Endodermal cell (in vitro differentiated cells): ENCODE measurements at regions not wholly inside any gene's neighbourhood (a gene's known extent, or its start where the extent isn't known, plus 50 kb on each side); places are given as distances from the start of the nearest gene placed in this dataset.

ENCODE experiments used
- DNase-seq: peaks from one replicate; pipeline ENCODE4 v3.0.0-alpha.2; 2017
- H3K27ac ChIP-seq: 2 replicates; pipeline ENCODE4 v1.5.1; 2013; ENCODE audit warnings: mild to moderate bottlenecking, low read depth, low read length, moderate library complexity
- H3K27me3 ChIP-seq: 2 replicates; pipeline ENCODE4 v1.6.1; 2013; ENCODE audit warnings: mild to moderate bottlenecking, low read length, moderate library complexity; ENCODE audit not compliant: insufficient read depth, control insufficient read depth, poor library complexity, severe bottlenecking
- H3K36me3 ChIP-seq: 2 replicates; pipeline ENCODE4 v1.7.0; 2013; ENCODE audit warnings: mild to moderate bottlenecking, low read length, moderate library complexity; ENCODE audit not compliant: control insufficient read depth, insufficient read depth
- H3K4me1 ChIP-seq: one replicate; pipeline ENCODE4 v1.7.0; 2013; ENCODE audit warnings: low read length; ENCODE audit not compliant: control insufficient read depth, insufficient read depth
- H3K4me3 ChIP-seq: 2 replicates; pipeline ENCODE4 v1.5.1; 2013; ENCODE audit warnings: mild to moderate bottlenecking, low read length, moderate library complexity
- H3K9ac ChIP-seq: 2 replicates; pipeline ENCODE4 v1.6.1; 2013; ENCODE audit warnings: mild to moderate bottlenecking, low read length, moderate library complexity; ENCODE audit not compliant: poor library complexity, severe bottlenecking; ENCODE audit errors: extremely low read depth
- H3K9me3 ChIP-seq: 2 replicates; pipeline ENCODE4 v1.6.1; 2013; ENCODE audit warnings: mild to moderate bottlenecking, low read length, moderate library complexity; ENCODE audit not compliant: control insufficient read depth
- H3K27ac Mint-ChIP-seq: 2 replicates; pipeline ENCODE4 v1.8.0; 2020; ENCODE audit warnings: mixed read lengths
- H3K27me3 Mint-ChIP-seq: 2 replicates; pipeline ENCODE4 v1.8.0; 2021; ENCODE audit warnings: mild to moderate bottlenecking, mixed read lengths; ENCODE audit not compliant: insufficient read depth
- H3K36me3 Mint-ChIP-seq: 2 replicates; pipeline ENCODE4 v1.8.0; 2020; ENCODE audit warnings: low read depth, mixed read lengths
- H3K4me1 Mint-ChIP-seq: 2 replicates; pipeline ENCODE4 v1.8.0; 2020; ENCODE audit warnings: mixed read lengths
- H3K4me3 Mint-ChIP-seq: 2 replicates; pipeline ENCODE4 v1.8.0; 2020; ENCODE audit warnings: mild to moderate bottlenecking, moderate library complexity, mixed read lengths
- H3K9me3 Mint-ChIP-seq: 2 replicates; pipeline ENCODE4 v1.8.0; 2020; ENCODE audit warnings: mild to moderate bottlenecking, mixed read lengths
- CTCF ChIP-seq: fragments of 200-600 bp; sonication (generic); conservative IDR thresholded peaks from 2 replicates; pipeline ENCODE4 v1.5.0; 2021; ENCODE audit warnings: antibody characterized with exemption, mild to moderate bottlenecking
- WGBS, 2 experiments: methylation state at CpG; one replicate each; pipeline versions ENCODE4 v1.1.5 to v1.1.7; 2013; ENCODE audit warnings: missing lambda C conversion rate in 2 of 2, mixed read lengths in 1 of 2; ENCODE audit not compliant: insufficient coverage in 1 of 2, insufficient read length in 1 of 2; 5-methylcytosine and 5-hydroxymethylcytosine counted together

- Mint-ChIP-seq H3K27me3 (no peaks in the 10 kb centered on the region), H3K4me1 (no peaks in the 10 kb centered on the region), H3K4me3 (no peak overlapping the region), H3K27ac (no peak overlapping the region), H3K9me3 (no peaks in the 10 kb centered on the region), H3K36me3 (no peaks in the 10 kb centered on the region)
- DNase-seq: no peak
- Histone ChIP-seq H3K4me1 (no peaks in the 10 kb centered on the region), H3K27me3 (no peaks in the 10 kb centered on the region), H3K36me3 (no peaks in the 10 kb centered on the region), H3K9me3 (no peaks in the 10 kb centered on the region), H3K4me3 (no peak overlapping the region), H3K27ac (no peak overlapping the region), H3K9ac (no peak overlapping the region)
- TF ChIP-seq CTCF: no peak
These were observed 70.1 kb upstream of the MAN2A1 start for GRCh38 chr5:109619606-109620005.

GRCh38 chr5:109619021-109619460 lies 70.7 kb upstream of the MAN2A1 start:
- Mint-ChIP-seq H3K36me3 (no peaks in the 10 kb centered on the region), H3K4me3 (no peak overlapping the region), H3K9me3 (no peaks in the 10 kb centered on the region), H3K4me1 (no peaks in the 10 kb centered on the region), H3K27me3 (no peaks in the 10 kb centered on the region), H3K27ac (no peak overlapping the region)
- H3K9me3 ChIP-seq: no peaks in the 10 kb centered on the region
- no peak overlapping the region for H3K27ac ChIP-seq
- no peak for DNase-seq
- no peaks in the 10 kb centered on the region for H3K27me3 ChIP-seq
- no peak overlapping the region for H3K9ac ChIP-seq
- H3K36me3 ChIP-seq: no peaks in the 10 kb centered on the region
- H3K4me1 ChIP-seq: no peaks in the 10 kb centered on the region
- 92 to 100% methylated on average over 1 to 3 of the region's 3 CpGs for WGBS, 2 experiments
- TF ChIP-seq CTCF: no peak
- no peak overlapping the region for H3K4me3 ChIP-seq

GRCh38 chr5:109614981-109615380 lies 74.7 kb upstream of the MAN2A1 start:
- Mint-ChIP-seq H3K36me3 (no peaks in the 10 kb centered on the region), H3K4me1 (peaks cover 2% of the 10 kb centered on the region), H3K4me3 (no peak overlapping the region), H3K9me3 (no peaks in the 10 kb centered on the region), H3K27me3 (peaks cover 1% of the 10 kb centered on the region), H3K27ac (no peak overlapping the region)
- DNase-seq: no peak
- no peak for TF ChIP-seq CTCF
- Histone ChIP-seq H3K27ac (no peak overlapping the region), H3K27me3 (no peaks in the 10 kb centered on the region), H3K36me3 (no peaks in the 10 kb centered on the region), H3K4me3 (no peak overlapping the region), H3K9ac (no peak overlapping the region), H3K4me1 (no peaks in the 10 kb centered on the region), H3K9me3 (no peaks in the 10 kb centered on the region)
- WGBS, 2 experiments: 95 to 100% methylated on average over 2 to 3 of the region's 3 CpGs
